Activated CD8-positive, alpha-beta T cell treated with anti-CD3 and anti-CD28 coated beads for 36 hours (primary cell): ENCODE measurements at regions not wholly inside any gene's neighbourhood (a gene's known extent, or its start where the extent isn't known, plus 50 kb on each side); places are given as distances from the start of the nearest gene placed in this dataset.

Experiments used
- ATAC-seq: fragments of 200-7000 bp; cut with Tn5 transposase; one replicate; pipeline ENCODE4 v1.10.0; 2021; ENCODE audit warnings: mild to moderate bottlenecking, moderate library complexity
- CTCF ChIA-PET: fragments of 350-600 bp; sonication (Branson Sonifier 250); formaldehyde crosslinking; loops from one replicate; lab custom pipeline; 2021; ENCODE audit warnings: antibody characterized with exemption; lab: Charles Lee
- POLR2A ChIA-PET: fragments of 350-600 bp; sonication (Branson Sonifier 250); formaldehyde crosslinking; loops from one replicate; lab custom pipeline; 2021; ENCODE audit warnings: antibody characterized with exemption; lab: Charles Lee
- DNase-seq: peaks from one replicate; pipeline ENCODE4 v3.0.0-alpha.2; 2020
- H3K27ac Mint-ChIP-seq: one replicate; pipeline ENCODE4 v1.8.0; 2021; ENCODE audit warnings: mild to moderate bottlenecking, mixed read lengths
- H3K27me3 Mint-ChIP-seq: one replicate; pipeline ENCODE4 v1.8.0; 2021; ENCODE audit warnings: mixed read lengths
- H3K36me3 Mint-ChIP-seq: one replicate; pipeline ENCODE4 v1.8.0; 2021; ENCODE audit warnings: low read depth, mixed read lengths
- H3K4me1 Mint-ChIP-seq: one replicate; pipeline ENCODE4 v1.8.0; 2021; ENCODE audit warnings: low read depth, mixed read lengths
- H3K4me3 Mint-ChIP-seq: one replicate; pipeline ENCODE4 v1.8.0; 2021; ENCODE audit warnings: mild to moderate bottlenecking, moderate library complexity, mixed read lengths
- H3K9me3 Mint-ChIP-seq: one replicate; pipeline ENCODE4 v1.8.0; 2021; ENCODE audit warnings: mixed read lengths
- intact Hi-C: fragments of 100-400 bp; cut with micrococcal nuclease; formaldehyde crosslinking; loops from one replicate; pipeline ENCODE4 v1.10.0; 2022
- TF ChIP-seq, protein P1 (sequence below): fragments of 200-600 bp; IDR thresholded peaks from one replicate; pipeline ENCODE4 v1.8.0; 2022; ENCODE audit warnings: antibody characterized with exemption, mild to moderate bottlenecking

DNA sequence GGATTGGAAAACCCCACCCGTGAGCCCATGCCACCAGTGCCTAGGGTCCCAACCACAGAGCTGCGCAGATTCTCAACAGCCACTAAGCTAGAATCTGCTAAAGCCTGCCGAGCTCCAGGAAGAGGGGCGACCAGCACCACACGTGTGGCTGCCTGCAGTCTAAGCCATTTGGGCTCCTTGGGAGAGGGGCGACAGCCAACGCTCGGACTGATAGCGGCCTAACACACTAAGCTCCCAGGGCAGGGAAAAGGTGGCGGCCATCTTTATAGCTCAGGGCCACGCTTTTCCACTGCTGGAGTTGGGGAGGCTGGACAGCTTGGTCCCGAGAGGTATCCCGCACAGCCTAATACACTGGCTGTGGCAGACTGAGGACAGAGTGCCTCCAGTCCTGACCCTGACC is 631.8 kb downstream of the CETN3 start:
- Mint-ChIP-seq H3K27ac (no peak overlapping the region), H3K9me3 (peaks cover 24% of the 10 kb centered on the region), H3K4me3 (no peak overlapping the region), H3K36me3 (no peaks in the 10 kb centered on the region), H3K4me1 (no peaks in the 10 kb centered on the region), H3K27me3 (no peaks in the 10 kb centered on the region)
- TF ChIP-seq, protein P1, sequence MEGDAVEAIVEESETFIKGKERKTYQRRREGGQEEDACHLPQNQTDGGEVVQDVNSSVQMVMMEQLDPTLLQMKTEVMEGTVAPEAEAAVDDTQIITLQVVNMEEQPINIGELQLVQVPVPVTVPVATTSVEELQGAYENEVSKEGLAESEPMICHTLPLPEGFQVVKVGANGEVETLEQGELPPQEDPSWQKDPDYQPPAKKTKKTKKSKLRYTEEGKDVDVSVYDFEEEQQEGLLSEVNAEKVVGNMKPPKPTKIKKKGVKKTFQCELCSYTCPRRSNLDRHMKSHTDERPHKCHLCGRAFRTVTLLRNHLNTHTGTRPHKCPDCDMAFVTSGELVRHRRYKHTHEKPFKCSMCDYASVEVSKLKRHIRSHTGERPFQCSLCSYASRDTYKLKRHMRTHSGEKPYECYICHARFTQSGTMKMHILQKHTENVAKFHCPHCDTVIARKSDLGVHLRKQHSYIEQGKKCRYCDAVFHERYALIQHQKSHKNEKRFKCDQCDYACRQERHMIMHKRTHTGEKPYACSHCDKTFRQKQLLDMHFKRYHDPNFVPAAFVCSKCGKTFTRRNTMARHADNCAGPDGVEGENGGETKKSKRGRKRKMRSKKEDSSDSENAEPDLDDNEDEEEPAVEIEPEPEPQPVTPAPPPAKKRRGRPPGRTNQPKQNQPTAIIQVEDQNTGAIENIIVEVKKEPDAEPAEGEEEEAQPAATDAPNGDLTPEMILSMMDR = no peak
- intact Hi-C loops = no loop called here
- CTCF ChIA-PET = no interaction called here
- POLR2A ChIA-PET = no interaction called here
- DNase-seq = no peak
- ATAC-seq = no peak

DNA sequence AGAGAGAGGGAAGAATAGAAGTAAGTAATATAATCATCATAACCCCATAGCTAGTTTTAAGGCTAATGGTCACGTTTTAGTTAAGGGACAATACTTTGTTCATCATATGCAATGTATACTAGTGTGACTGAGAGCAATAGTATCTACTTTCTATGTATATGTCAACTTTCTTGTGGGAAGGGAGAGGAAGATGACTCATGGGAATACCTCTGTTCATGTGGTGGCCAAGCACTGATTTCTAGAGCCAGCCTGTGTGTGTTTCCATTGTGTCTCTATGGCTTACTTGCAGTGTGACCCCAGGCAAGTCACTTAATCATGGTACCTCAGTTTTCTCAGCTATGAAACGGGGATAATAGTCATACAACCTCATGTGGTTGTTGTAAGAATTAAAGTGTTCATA is 639.6 kb downstream of the CETN3 start:
- CTCF ChIA-PET = no interaction called here
- TF ChIP-seq, protein P1 = no peak
- H3K27ac Mint-ChIP-seq = no peak overlapping the region
- H3K4me1 Mint-ChIP-seq = no peaks in the 10 kb centered on the region
- intact Hi-C loops = no loop called here
- H3K4me3 Mint-ChIP-seq = no peak overlapping the region
- H3K27me3 Mint-ChIP-seq = no peaks in the 10 kb centered on the region
- POLR2A ChIA-PET = no interaction called here
- no peaks in the 10 kb centered on the region for H3K36me3 Mint-ChIP-seq
- DNase-seq = no peak
- H3K9me3 Mint-ChIP-seq = no peaks in the 10 kb centered on the region
- ATAC-seq = no peak

DNA sequence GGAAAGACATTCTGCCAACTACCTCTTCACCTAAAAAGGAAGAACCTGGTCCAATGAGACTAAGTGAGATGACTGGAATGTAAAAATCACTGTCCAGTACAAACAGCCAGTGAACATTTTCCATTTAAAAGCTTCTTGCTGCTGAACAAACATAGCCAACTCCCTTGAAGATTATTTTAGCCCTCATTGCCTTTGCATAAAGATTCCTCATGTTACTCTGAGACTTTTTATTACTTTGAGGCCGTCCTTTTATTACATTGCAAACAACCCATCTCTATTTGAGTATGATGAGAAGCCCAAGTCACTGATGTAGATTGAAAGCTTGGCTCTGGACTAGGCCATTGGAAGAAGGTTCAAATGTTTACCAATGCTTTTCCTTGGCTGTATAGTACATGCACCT is 649.8 kb downstream of the CETN3 start:
- DNase-seq (no peak), ATAC-seq (no peak)
- Mint-ChIP-seq H3K27ac (no peak overlapping the region), H3K27me3 (no peaks in the 10 kb centered on the region), H3K9me3 (peaks cover 5% of the 10 kb centered on the region), H3K4me3 (no peak overlapping the region), H3K4me1 (no peaks in the 10 kb centered on the region), H3K36me3 (no peaks in the 10 kb centered on the region)
- ChIA-PET CTCF (no interaction called here), POLR2A (no interaction called here)
- TF ChIP-seq, protein P1 = no peak
- intact Hi-C loops = no loop called here

DNA sequence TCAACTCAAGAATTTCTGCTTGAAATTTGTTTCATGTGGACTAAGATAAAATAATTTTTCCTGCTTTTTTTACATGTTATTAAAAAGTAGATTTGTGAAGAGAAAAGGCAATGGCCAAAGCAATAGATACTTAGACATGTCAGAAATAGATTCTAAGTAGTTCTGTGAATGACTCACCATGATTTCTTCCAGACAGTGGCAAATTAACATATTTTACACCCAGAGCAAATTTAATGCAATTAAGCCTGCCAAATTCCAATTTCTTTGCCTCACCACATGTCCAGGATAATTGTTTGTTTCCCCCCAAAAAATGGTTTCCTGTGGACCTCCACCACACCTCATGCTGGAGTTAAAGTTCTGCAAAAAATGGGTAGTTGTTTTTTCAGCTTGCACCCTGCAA is 651.4 kb downstream of the CETN3 start:
- CTCF ChIA-PET = no interaction called here
- TF ChIP-seq, protein P1 = no peak
- no peak for DNase-seq
- H3K36me3 Mint-ChIP-seq = no peaks in the 10 kb centered on the region
- no peak overlapping the region for H3K27ac Mint-ChIP-seq
- ATAC-seq = no peak
- H3K27me3 Mint-ChIP-seq = no peaks in the 10 kb centered on the region
- POLR2A ChIA-PET = no interaction called here
- peaks cover 5% of the 10 kb centered on the region for H3K9me3 Mint-ChIP-seq
- intact Hi-C loops = no loop called here
- H3K4me3 Mint-ChIP-seq = no peak overlapping the region
- no peaks in the 10 kb centered on the region for H3K4me1 Mint-ChIP-seq

DNA sequence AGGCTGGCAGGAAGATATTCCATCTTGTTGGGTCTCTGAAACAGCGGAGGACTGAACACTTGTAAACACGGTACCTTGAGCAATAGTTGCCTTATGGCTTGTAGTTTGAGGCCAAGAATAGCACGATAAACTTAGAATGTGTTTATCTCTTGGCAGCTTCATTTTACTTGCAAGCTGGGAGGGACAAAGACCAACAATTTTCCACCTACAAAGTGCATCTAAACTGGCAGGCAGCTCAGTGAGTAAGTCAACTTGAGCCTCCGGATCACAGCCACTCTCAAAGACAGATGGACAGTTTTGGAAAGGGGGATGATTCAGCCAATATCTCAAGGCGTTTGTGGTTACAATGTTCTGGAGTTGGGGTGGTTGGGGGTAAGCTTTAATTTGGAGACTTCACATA is 652.6 kb downstream of the CETN3 start:
- intact Hi-C loops = no loop called here
- ChIA-PET POLR2A (no interaction called here), CTCF (no interaction called here)
- no peaks in the 10 kb centered on the region for H3K36me3 Mint-ChIP-seq
- ATAC-seq (no peak), DNase-seq (no peak)
- no peaks in the 10 kb centered on the region for H3K27me3 Mint-ChIP-seq
- no peak overlapping the region for H3K4me3 Mint-ChIP-seq
- H3K4me1 Mint-ChIP-seq = no peaks in the 10 kb centered on the region
- H3K9me3 Mint-ChIP-seq = peaks cover 5% of the 10 kb centered on the region
- TF ChIP-seq, protein P1 = no peak
- H3K27ac Mint-ChIP-seq = no peak overlapping the region
